Mammary epithelial cell (primary cell): ENCODE measurements at regions not wholly inside any gene's neighbourhood (a gene's known extent, or its start where the extent isn't known, plus 50 kb on each side); places are given as distances from the start of the nearest gene placed in this dataset.

Source experiments
- EZH2 ChIP-seq: IDR thresholded peaks from 2 replicates; pipeline ENCODE4 v1.6.1; 2012; ENCODE audit warnings: low read length, inconsistent platforms, borderline replicate concordance
- TF ChIP-seq, protein P1 (sequence below), 2 donors: IDR thresholded peaks in 1 of 2; conservative IDR thresholded peaks in 1 of 2; 2 replicates each; pipeline ENCODE4 v1.5.1; 2011 to 2012; ENCODE audit warnings: inconsistent platforms in 2 of 2, low read length in 2 of 2, mild to moderate bottlenecking in 2 of 2, control low read depth in 1 of 2, low read depth in 1 of 2; ENCODE audit not compliant: insufficient read depth in 1 of 2; ENCODE audit errors: extremely low read depth in 1 of 2

- TF ChIP-seq, protein P1, sequence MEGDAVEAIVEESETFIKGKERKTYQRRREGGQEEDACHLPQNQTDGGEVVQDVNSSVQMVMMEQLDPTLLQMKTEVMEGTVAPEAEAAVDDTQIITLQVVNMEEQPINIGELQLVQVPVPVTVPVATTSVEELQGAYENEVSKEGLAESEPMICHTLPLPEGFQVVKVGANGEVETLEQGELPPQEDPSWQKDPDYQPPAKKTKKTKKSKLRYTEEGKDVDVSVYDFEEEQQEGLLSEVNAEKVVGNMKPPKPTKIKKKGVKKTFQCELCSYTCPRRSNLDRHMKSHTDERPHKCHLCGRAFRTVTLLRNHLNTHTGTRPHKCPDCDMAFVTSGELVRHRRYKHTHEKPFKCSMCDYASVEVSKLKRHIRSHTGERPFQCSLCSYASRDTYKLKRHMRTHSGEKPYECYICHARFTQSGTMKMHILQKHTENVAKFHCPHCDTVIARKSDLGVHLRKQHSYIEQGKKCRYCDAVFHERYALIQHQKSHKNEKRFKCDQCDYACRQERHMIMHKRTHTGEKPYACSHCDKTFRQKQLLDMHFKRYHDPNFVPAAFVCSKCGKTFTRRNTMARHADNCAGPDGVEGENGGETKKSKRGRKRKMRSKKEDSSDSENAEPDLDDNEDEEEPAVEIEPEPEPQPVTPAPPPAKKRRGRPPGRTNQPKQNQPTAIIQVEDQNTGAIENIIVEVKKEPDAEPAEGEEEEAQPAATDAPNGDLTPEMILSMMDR (conservative IDR thresholded peaks at IDR 0.05 in 1 of 2, IDR thresholded peaks at IDR 0.05 in 1 of 2; ENCODE audit: extremely low read depth in 1 of 2, insufficient read depth in 1 of 2, low read depth in 1 of 2, low read length in 2 of 2) = no peak
- no peak for TF ChIP-seq EZH2
These were observed 72.5 kb downstream of the FAM50B start for GRCh38 chr6:3921663-3922062.
